Fibroblast of lung (primary cell): ENCODE measurements at regions not wholly inside any gene's neighbourhood (a gene's known extent, or its start where the extent isn't known, plus 50 kb on each side); places are given as distances from the start of the nearest gene placed in this dataset.

ENCODE experiments used
- CTCF ChIP-seq, 2 donors: IDR thresholded peaks in 1 of 2; conservative IDR thresholded peaks in 1 of 2; 1 replicate in 1 of 2; 2 replicates in 1 of 2; pipeline ENCODE4 v1.5.1; 2011 to 2012; ENCODE audit warnings: low read length in 2 of 2, control low read depth in 1 of 2, inconsistent platforms in 1 of 2, low read depth in 1 of 2, mild to moderate bottlenecking in 1 of 2
- EZH2 ChIP-seq: IDR thresholded peaks from 2 replicates; pipeline ENCODE4 v1.5.1; 2012; ENCODE audit warnings: low read length, control low read depth, mild to moderate bottlenecking; ENCODE audit errors: missing control alignments

GRCh38 chr6:104630955-104631354, 228.8 kb downstream of the HACE1 start:
- no peak for TF ChIP-seq CTCF (conservative IDR thresholded peaks at IDR 0.05 in 1 of 2, IDR thresholded peaks at IDR 0.05 in 1 of 2; ENCODE audit: low read depth in 1 of 2, low read length in 2 of 2)
- no peak for TF ChIP-seq EZH2
